ENCODE measurements at regions not wholly inside any gene's neighbourhood (a gene's known extent, or its start where the extent isn't known, plus 50 kb on each side); places are given as distances from the start of the nearest gene placed in this dataset.

DNA sequence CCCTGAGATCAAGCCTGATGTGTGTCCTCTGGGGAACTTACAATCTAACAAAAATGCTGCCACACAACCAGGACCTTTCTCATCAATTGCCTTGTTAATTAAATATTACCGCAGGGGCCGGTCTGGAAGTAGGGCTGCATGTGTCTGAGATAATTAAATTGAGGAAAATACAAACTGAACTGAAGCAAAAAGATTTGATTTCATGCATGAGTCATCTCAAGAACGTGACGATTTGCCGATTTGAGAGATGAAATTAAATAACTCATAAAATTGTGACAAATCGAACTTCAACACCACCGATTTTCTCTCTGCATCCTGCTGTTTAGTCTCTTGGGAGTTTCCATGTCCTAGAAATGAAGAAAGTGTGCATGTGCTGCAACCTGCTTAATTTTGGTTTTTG, 94.6 kb upstream of the DAAM1 start:
- TF ChIP-seq GATA2 (IDR thresholded peaks at IDR 0.05; ENCODE audit: low read depth, low read length) (no peak), GATA3 (IDR thresholded peaks at IDR 0.05; ENCODE audit: low read depth, low read length) (no peak; the same call in 1 of the 2 replicates)
